GM19238 (cell line): ENCODE measurements at regions not wholly inside any gene's neighbourhood (a gene's known extent, or its start where the extent isn't known, plus 50 kb on each side); places are given as distances from the start of the nearest gene placed in this dataset.
"Not testable (repeated sequence)": the region's sequence is repeated elsewhere in the genome, so short reads cannot be mapped to it uniquely, and the experiment has no call there.

ENCODE experiments used
- DNase-seq: peaks from one replicate; pipeline ENCODE4 v3.0.0; 2011; ENCODE audit warnings: low spot score; ENCODE audit not compliant: insufficient read length

DNA sequence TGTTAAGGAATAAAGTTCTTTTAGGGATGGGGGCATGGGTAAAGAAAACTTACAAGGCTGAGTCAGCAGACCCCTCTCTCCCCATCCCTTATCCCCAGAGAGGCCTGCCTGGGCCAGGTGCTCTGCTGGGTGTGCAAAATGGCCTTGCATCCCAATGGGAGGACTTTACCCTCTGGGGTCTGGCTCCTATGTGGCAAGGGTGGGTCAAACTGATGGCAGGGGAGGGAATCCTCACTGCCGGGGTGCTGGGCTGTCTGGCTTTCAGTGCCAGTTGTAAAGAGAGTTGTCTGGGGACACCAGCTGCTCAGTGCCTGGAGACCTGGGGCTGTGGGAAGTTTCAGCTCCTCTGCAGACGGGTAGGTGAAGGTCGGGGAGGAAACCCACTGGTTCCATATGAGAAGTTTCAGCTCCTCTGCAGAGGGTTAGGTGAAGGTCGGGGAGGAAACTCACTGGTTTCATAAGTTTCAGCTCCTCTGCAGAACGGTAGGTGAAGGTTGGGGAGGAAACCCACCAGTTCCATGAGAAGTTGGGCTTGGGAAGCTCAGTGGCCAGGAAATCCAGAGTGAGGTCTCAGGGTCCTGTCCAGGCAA lies 127.2 kb upstream of the PODXL start:
- peak; percentile 22 for DNase-seq

DNA sequence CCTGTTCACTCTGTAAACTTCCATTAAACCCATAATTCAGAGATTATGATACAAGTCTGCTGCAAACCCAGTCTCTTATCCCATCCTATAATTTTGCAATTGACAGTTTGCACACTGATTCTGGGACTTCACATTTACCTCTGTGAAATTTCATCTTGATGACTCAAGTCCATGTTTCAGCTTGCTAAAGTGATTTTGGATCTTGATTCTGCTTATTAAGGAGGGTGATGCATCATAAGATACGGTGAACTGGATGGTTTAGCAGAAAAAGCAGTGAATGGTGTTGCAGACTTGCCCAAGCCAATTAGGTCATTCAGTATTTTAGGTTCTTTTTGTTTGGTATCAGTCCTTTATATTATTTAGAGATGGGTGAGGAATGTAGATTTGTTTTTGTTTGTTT lies 125.5 kb upstream of the PODXL start:
- no peak for DNase-seq

- not testable (repeated sequence) for DNase-seq
Observed at GRCh38 chr7:131679071-131679470, 122.6 kb upstream of the PODXL start.

DNA sequence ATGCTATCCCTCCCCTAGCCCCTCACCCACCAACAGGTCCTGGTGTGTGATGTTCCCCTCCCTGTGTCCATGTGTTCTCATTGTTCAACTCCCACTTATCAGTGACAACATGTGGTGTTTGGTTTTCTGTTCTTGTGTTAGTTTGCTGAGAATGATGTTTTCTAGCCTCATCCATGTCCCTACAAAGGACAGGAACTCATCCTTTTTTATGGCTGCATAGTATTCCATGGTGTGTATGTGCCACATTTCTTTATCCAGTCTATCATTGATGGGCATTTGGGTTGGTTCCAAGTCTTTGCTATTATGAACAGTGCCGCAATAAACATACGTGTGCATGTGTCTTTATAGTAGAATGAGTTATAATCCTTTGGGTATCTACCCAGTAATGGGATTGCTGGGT lies 120.4 kb upstream of the PODXL start:
- not testable (repeated sequence) for DNase-seq

DNA sequence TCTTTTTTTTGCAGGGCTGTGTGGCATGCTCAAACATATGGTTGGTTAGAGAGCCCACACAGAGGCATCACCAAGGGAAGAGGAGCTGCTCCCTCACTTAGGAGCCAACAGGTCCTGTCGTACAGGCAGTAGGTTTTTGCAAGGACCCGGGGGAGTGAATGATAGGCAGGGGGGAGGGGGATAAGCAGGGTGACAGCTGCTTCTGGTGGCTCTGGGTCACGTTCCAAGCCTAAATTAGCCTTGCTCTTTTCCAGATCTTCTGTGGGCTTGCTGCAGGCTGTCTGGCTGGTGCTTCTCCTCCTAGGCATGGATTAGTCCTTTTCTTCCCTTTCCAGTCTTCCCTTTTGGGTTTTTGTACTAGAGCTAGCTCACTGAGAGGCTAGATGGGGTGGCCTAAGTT lies 117.7 kb upstream of the PODXL start:
- DNase-seq: no peak

DNA sequence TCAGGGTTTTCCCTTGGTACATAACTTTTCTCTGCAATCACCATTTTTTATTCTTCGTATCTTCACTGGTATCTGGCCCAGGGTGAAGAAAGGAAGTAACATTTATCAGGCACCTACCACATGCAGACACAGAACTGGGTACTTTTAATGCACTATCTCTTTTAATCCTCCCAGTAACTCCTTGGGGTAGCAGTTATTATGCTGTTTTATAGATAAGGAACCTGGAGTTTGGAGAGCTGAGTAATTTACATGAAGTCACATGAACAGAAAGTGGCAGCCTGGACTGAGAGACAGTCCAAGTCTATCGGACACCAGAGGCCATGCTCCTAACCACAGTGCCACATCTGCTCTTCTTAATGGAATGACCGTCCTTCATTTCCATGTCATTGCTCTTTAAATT lies 117.1 kb upstream of the PODXL start:
- DNase-seq: no peak

DNA sequence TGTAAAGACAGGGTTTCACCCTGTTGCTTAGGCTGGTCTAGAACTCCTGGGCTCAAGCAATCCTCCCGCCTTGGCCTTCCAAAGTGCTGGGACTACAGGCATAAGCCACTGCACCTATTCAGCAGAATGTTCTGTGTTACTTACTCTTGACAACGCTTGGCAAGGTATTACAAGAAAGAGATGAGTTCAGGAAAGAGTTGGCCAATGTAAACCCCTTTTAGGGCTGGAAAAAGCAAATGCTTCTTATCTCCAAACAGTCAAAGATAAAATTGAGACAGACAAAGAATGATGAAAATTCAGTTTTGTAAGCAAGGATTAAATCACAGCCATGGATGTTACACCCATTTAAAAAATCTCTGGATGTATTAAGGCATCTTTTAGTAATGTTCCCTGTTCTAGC lies 114.0 kb upstream of the PODXL start:
- DNase-seq: no peak

DNA sequence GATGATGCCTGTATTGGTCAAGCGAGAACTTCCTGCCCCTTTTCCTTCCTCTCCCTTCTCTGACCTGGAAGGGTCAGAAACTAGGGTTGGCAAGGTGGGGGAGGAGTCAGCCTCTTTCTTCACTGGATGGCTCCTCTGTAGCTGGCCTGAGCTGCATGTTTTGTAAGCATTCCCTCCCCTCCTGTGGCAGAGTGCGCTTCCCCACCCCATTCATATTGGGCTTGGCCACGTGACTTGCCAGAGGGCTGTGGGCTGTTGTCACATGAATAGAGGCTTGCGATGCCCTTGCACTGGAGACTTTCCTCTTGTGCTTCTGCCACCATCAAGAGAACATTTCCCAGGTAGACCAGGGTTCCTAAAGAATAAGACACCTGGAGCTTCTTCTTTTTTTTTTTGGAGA lies 111.3 kb upstream of the PODXL start:
- DNase-seq: no peak

DNA sequence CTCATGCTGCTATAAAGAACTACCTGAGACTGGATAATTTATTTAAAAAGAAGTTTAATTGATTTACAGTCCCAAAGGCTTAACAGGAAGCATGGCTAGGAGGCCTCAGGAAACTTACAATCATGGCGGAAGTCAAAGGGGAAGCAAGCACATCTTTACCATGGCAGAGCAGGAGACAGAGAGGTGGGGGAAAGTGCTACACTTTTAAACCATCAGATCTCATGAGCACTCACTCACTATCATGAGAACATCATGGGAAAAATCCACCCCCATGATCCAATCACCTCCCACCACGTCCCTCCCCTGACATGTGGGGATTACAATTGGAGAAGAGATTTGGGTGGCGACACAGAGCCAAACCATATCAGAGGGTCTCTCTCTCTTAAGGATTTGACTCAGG lies 108.6 kb upstream of the PODXL start:
- DNase-seq: no peak

DNA sequence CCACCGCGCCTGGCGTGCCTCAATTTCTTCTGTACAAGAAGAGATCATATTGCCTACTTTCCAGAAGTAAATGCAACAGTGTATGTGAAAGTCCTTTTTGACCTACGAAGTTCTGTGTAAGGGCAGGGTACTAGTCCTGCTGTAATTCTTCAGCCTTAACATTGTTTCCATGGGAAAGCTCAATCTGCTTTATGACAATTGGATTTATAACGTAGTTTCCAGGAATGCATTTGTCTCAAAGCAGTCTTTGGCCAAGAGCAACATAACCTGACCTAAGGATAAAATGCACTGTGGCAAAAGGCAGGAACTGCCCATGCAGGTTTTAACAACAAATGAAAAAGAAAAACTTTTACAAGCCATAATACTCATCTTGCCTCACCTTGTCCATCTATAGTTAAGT lies 108.1 kb upstream of the PODXL start:
- DNase-seq: no peak

GRCh38 chr7:131662301-131662873 lies 106.0 kb upstream of the PODXL start:
- DNase-seq: not testable (repeated sequence)

DNA sequence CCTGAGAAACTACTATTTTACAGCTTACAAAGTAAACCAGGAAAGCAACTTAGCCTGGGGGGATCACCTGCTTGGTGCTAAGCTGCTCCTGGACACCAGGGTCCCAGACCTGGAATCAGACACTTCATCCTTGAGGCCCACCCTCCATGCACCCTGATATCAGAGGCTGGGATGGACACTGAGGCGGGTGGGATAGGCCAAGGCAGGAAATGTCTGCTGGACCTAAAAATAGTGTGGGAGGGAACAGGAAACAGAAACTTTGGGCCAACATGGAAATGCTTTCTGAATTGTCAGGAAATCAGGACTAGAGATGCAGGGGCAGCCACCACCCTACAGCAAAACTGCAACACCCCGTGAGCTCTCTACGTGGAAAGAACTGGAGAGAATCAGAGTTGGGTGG lies 101.5 kb upstream of the PODXL start:
- DNase-seq: no peak

DNA sequence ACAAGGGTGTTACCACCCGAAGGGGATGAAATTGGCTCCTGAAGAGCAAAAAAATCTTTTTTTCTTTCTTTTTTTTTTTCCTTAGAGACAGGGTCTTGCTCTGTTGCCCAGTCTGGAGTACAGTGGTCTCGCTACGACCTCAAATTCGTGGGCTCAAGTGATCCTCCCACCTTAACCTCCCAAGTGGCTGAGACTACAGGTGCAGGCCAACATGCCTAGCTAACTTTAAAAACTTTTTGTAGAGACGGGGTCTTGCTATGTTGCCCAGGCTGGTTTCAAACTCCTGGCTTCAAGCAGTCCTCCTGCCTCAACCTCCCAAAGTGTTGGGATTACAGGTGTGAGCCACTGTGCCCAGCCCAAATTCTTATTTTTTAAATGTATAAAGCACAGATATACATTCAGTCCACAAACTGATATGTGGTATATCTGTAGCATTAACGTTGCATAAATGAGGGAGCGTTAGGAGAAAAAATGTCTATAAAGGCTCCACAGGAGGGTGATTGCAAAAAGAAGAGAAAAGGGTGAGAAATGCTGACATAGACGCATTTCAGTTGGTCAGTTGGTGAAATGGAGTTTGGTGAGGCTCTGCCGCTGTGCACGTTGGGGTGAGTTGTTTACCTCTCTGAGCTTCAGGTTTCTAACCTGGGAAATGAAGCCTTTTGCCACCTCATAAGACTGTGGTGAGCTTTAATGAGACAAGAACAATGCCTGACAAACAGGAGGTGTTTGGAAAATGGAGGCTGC lies 100.7 kb upstream of the PODXL start:
- DNase-seq: no peak

DNA sequence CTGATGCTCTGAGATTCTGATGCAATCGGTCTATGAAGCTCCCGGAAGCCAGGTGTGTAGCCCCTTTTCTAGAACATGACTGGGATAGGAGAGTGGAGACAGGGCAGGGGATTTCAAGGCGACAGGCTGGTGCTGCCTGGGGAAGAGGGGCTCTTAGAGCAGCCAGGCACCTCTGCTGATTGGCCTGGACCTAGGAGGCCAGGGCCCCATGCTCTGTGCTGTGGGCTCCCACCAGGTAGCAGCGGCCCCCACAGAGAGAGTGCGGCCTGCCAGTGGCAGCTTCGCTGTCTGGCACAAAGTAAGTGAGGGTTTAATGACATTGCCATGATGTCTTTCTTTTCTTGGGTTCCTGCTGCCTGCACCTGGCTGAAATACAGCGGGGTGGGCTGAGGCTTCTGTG lies 99.4 kb upstream of the PODXL start:
- DNase-seq: no peak

GRCh38 chr7:131655447-131655846 lies 99.0 kb upstream of the PODXL start:
- DNase-seq: no peak

DNA sequence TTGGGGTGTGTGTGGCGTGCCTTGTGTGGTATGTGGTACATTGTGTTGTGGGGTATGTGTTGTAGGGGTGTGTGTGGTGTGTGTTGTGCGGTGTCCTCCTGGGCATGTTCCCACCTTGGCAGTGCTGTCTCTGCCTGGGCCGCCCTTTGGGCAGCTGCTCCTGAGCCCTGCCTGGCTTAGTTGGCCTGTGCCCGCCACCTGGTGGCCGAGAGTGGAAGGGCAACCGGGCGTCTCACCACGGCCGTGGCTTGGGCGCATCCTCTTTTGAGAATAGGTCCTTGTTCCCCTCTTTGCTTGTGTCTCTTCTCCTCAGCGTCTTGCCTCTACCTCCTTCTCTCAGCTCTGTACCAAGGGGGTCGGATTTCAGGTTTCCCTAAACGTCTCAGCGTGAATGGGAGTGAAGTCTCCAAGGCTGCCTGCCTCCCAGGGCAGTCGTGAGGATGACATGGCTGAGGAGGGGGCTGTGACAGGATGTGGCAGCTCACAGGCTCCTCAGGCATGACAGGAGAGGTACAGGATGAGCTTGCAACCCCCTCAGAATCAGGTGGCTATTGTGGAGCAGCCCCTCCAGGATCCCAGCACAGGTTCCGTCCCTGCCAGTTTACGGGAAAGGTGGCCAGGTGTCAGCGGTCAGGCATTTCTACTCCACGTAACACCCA lies 98.4 kb upstream of the PODXL start:
- DNase-seq: peak; percentile 88

GRCh38 chr7:131654249-131654558 lies 97.8 kb upstream of the PODXL start:
- no peak for DNase-seq

DNA sequence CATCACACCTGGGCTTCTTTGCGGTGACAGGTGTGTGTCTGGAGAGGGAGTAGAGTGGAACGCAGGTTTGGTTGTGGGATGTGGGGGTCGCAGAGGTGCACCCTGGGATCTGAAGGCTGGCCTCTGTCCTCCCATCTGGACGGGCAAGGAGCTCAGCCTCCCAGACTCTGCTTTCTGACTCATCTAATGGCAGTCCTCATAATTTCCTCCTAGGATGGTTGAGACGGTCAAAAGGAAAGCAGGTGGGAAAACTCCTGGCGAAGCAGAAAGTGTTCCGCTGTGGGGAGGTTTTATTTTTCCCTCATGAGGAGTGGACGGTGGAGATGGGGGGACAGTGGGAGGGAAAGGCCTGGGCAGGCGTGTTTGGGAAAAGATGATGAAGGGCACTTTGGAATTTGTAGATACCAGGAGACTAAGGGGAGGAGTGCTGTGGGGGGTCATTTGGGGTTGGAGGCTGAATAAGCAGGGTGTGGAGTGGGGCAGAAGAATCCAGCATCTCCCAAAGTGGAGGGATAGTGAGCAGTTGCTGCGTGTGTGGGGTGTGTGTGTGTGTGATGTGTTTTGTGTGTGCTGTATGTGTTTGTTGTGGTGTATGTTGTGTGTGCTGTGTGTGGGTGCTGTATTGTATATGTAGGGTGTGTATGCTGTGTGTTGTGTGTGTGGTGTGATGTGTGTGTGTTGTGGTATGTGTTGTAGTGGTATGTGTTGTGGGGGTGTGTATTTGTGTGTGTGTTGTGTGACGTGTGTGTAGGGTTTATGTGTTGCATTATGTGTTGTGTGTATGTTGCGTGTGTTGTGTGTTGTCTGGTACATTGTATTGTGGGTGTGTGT lies 97.2 kb upstream of the PODXL start:
- no peak for DNase-seq

DNA sequence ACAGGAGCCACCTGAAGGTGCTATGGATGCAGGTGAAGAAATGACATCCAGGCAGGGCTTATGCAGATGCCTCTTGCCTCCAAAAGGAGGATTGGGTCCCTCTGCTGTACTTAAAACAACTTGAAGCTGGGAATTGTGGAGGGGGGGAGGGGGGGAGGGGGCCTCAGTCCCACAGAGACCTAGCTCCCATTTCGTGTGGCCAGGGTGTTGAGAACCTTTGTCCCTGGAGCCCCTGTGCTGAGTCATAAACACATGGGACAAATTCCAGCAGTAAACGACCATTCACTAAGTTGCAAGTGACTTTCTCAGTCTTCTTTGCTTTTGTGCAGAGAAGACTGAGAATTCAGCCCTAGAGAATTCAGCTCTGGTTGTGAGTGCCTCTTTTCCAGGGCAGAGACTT lies 96.5 kb upstream of the PODXL start:
- no peak for DNase-seq

DNA sequence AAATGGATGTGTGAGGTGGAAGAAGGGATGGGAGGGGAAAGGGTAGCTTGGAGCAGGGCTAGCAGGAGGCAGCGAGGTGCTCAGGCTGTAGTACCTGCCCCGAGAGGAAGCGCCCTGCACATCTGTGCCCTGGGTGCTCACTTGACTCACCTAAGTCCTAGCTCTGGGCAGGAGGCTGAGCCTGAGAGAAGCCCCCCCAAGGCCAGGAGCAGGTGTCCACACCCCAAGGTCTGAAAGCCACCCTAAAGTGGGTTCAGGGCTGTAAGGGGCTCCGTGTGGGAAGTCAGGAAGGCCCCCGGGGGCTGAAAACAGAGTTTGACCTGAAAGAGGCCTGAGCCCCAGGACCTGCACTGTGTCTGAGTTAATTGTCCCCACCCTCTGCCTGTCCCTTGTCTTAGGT lies 95.8 kb upstream of the PODXL start:
- no peak for DNase-seq

DNA sequence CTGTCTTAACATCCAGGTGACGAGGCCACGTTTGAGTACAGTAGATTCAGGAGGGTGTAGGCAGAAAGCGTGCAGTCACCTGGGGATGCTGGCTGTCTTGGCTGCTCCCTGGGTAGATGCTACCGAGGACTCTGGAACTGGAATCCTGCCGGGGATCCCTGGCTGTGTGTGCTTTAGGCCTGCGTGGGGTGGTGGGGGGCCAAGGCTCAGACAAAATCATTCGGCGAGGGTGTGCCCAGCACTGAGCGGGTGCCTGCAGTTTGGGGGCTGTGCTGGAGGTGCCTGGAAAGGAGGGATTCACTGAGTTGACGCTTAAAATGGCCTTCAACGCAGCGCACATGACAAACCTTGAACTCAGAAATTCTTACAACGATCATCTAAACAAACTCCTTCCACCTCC lies 93.5 kb upstream of the PODXL start:
- no peak for DNase-seq

DNA sequence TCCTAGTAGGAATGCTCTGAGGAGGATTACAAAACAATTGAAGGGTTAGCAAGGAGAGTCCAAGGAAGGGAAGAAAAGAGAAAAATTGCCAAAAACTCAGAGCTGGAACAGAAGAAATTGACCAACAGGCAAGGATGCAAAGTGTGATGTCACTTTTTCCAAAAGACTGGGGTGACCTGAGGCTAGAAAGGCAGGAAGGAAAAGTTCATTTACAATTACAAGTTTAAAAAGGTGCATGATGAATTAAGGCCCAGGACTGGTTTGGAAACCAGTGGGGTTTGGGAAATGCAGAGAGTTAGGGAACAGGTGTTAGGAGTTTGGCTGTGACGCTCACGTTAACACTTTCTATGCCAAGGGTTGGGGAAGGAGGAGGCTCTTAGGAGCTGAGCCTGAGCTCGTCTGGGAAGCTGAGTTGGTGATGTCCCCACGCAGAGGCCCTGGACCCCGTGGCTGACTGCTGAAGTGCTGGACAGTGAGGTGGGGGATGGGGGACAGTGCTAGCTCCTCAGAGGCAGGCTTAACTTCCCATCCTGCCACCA lies 92.6 kb upstream of the PODXL start:
- DNase-seq: no peak
